Kidney epithelial cell (primary cell): ENCODE measurements at regions not wholly inside any gene's neighbourhood (a gene's known extent, or its start where the extent isn't known, plus 50 kb on each side); places are given as distances from the start of the nearest gene placed in this dataset.

Experiments
- DNase-seq: peaks from one replicate; pipeline ENCODE4 v3.0.0-alpha.2; 2010; ENCODE audit warnings: low read depth
- H3K27me3 ChIP-seq: 2 replicates; pipeline ENCODE4 v1.6.0; 2011; ENCODE audit warnings: low read length; ENCODE audit not compliant: control insufficient read depth, insufficient read depth
- H3K36me3 ChIP-seq: 2 replicates; pipeline ENCODE4 v1.5.1; 2011; ENCODE audit warnings: low read length; ENCODE audit not compliant: control insufficient read depth, insufficient read depth
- H3K4me3 ChIP-seq: 2 replicates; pipeline ENCODE4 v1.5.1; 2011; ENCODE audit warnings: low read depth, mild to moderate bottlenecking, control low read depth, low read length
- CTCF ChIP-seq: IDR thresholded peaks from 2 replicates; pipeline ENCODE4 v1.5.1; 2011; ENCODE audit warnings: mild to moderate bottlenecking, moderate library complexity, low read length, control low read depth, inconsistent platforms; ENCODE audit not compliant: insufficient read depth, poor library complexity, severe bottlenecking

- H3K4me3 ChIP-seq = no peak overlapping the region
- no peak for TF ChIP-seq CTCF
- no peaks in the 10 kb centered on the region for H3K27me3 ChIP-seq
- H3K36me3 ChIP-seq = no peaks in the 10 kb centered on the region
- no peak for DNase-seq
Measured at GRCh38 chr15:81608309-81608829, 234.4 kb upstream of the TMC3 start.

- Histone ChIP-seq H3K4me3 (no peak overlapping the region), H3K27me3 (no peaks in the 10 kb centered on the region), H3K36me3 (no peaks in the 10 kb centered on the region)
- DNase-seq = no peak
- TF ChIP-seq CTCF = no peak
Measured at GRCh38 chr15:81604713-81605112, 230.7 kb upstream of the TMC3 start.

GRCh38 chr15:81596159-81596865 is 222.3 kb upstream of the TMC3 start:
- no peak for TF ChIP-seq CTCF
- no peaks in the 10 kb centered on the region for H3K36me3 ChIP-seq
- no peak for DNase-seq
- no peak overlapping the region for H3K4me3 ChIP-seq
- H3K27me3 ChIP-seq = no peaks in the 10 kb centered on the region

- H3K36me3 ChIP-seq = no peaks in the 10 kb centered on the region
- no peaks in the 10 kb centered on the region for H3K27me3 ChIP-seq
- no peak for TF ChIP-seq CTCF
- H3K4me3 ChIP-seq = no peak overlapping the region
- DNase-seq = no peak
Measured at GRCh38 chr15:81595752-81596151, 221.7 kb upstream of the TMC3 start.

- no peak for TF ChIP-seq CTCF
- Histone ChIP-seq H3K36me3 (no peaks in the 10 kb centered on the region), H3K27me3 (no peaks in the 10 kb centered on the region), H3K4me3 (no peak overlapping the region)
- no peak for DNase-seq
Measured at GRCh38 chr15:81589671-81590070, 215.7 kb upstream of the TMC3 start.

- no peaks in the 10 kb centered on the region for H3K27me3 ChIP-seq
- H3K36me3 ChIP-seq = no peaks in the 10 kb centered on the region
- no peak overlapping the region for H3K4me3 ChIP-seq
- no peak for TF ChIP-seq CTCF
- no peak for DNase-seq
Measured at GRCh38 chr15:81575436-81576123, 201.6 kb upstream of the TMC3 start.
